ENCODE measurements at regions not wholly inside any gene's neighbourhood (a gene's known extent, or its start where the extent isn't known, plus 50 kb on each side); places are given as distances from the start of the nearest gene placed in this dataset.

GRCh38 chr10:46229144-46229563, 57.6 kb upstream of the ANTXRL start:
- WGBS, 2 donors, result 63 to 83% methylated on average over 3 of the region's 3 CpGs
- TF ChIP-seq POLR2A (IDR thresholded peaks at IDR 0.05), result no peak
- no peak for TF ChIP-seq CTCF (IDR thresholded peaks at IDR 0.05)
- peak in 1 of 2 donors; percentile 65 for DNase-seq (ENCODE audit: low spot score in 2 of 2)
- intact Hi-C loops (cut with DNase I; ENCODE audit: low total_unique reads), result no loop called here
- H3K4me3 ChIP-seq (ENCODE audit: low read depth, poor library complexity, severe bottlenecking), result no peak overlapping the region

GRCh38 chr10:46230615-46231014, 56.2 kb upstream of the ANTXRL start:
- 94 to 98% methylated on average over 5 of the region's 5 CpGs for WGBS, 2 donors
- intact Hi-C loops (cut with DNase I; ENCODE audit: low total_unique reads), result no loop called here
- TF ChIP-seq POLR2A (IDR thresholded peaks at IDR 0.05) (no peak), CTCF (IDR thresholded peaks at IDR 0.05) (no peak)
- no peak for DNase-seq (ENCODE audit: low spot score in 2 of 2)
- no peak overlapping the region for H3K4me3 ChIP-seq (ENCODE audit: low read depth, poor library complexity, severe bottlenecking)

- WGBS, 2 donors, result 40 to 60% methylated on average over 1 of the region's 1 CpG
- intact Hi-C loops (cut with DNase I; ENCODE audit: low total_unique reads), result no loop called here
- peak in 1 of 2 donors; percentile 76 for DNase-seq (ENCODE audit: low spot score in 2 of 2)
- no peak overlapping the region for H3K4me3 ChIP-seq (ENCODE audit: low read depth, poor library complexity, severe bottlenecking)
- TF ChIP-seq POLR2A (IDR thresholded peaks at IDR 0.05) (no peak), CTCF (IDR thresholded peaks at IDR 0.05) (no peak)
Measured at GRCh38 chr10:46231087-46231486, 55.7 kb upstream of the ANTXRL start.

- H3K4me3 ChIP-seq (ENCODE audit: low read depth, poor library complexity, severe bottlenecking), result no peak overlapping the region
- 93 to 94% methylated on average over 2 of the region's 2 CpGs for WGBS, 2 donors
- TF ChIP-seq POLR2A (IDR thresholded peaks at IDR 0.05), result no peak
- no peak for TF ChIP-seq CTCF (IDR thresholded peaks at IDR 0.05)
- DNase-seq (ENCODE audit: low spot score in 2 of 2), result peak in 1 of 2 donors; percentile 15
- intact Hi-C loops (cut with DNase I; ENCODE audit: low total_unique reads), result no loop called here
Measured at GRCh38 chr10:46232084-46232483, 54.7 kb upstream of the ANTXRL start.

GRCh38 chr10:46232666-46233065, 54.1 kb upstream of the ANTXRL start:
- WGBS, 2 donors, result 86 to 88% methylated on average over 9 of the region's 9 CpGs

More at GRCh38 chr10:46232666-46233065, 54.1 kb upstream of the ANTXRL start:
- TF ChIP-seq POLR2A (IDR thresholded peaks at IDR 0.05) (no peak), CTCF (IDR thresholded peaks at IDR 0.05) (no peak)
- peak in 1 of 2 donors; percentile 45 for DNase-seq (ENCODE audit: low spot score in 2 of 2)
- H3K4me3 ChIP-seq (ENCODE audit: low read depth, poor library complexity, severe bottlenecking), result no peak overlapping the region
- intact Hi-C loops (cut with DNase I; ENCODE audit: low total_unique reads), result no loop called here
